Ascending aorta (tissue), 2 donors: ENCODE measurements at regions not wholly inside any gene's neighbourhood (a gene's known extent, or its start where the extent isn't known, plus 50 kb on each side); places are given as distances from the start of the nearest gene placed in this dataset.

Experiments used
- DNase-seq, 2 donors: peaks; one replicate each; pipeline ENCODE4 v3.0.0-alpha.2; 2019; ENCODE audit warnings: low spot score in 2 of 2
- H3K27ac ChIP-seq, 2 donors: fragments of 200-600 bp; sonication (generic); one replicate each; pipeline ENCODE4 v1.5.1; 2016 to 2017; ENCODE audit warnings: mild to moderate bottlenecking in 1 of 2
- H3K27me3 ChIP-seq: fragments of 200-600 bp; sonication (generic); one replicate; pipeline ENCODE4 v1.5.1; 2017
- H3K36me3 ChIP-seq, 2 donors: fragments of 200-600 bp; sonication (generic); one replicate each; pipeline ENCODE4 v1.5.1; 2016
- H3K4me1 ChIP-seq, 2 donors: fragments of 200-600 bp; sonication (generic); one replicate each; pipeline ENCODE4 v1.5.1; 2016 to 2017; ENCODE audit warnings: mild to moderate bottlenecking in 1 of 2
- H3K4me3 ChIP-seq, 2 donors: fragments of 200-600 bp; sonication (generic); one replicate each; pipeline ENCODE4 v1.5.1; 2016 to 2017; ENCODE audit warnings: mild to moderate bottlenecking in 1 of 2
- H3K9me3 ChIP-seq, 2 donors: fragments of 200-600 bp; sonication (generic); one replicate each; pipeline ENCODE4 v1.5.1; 2016
- CTCF ChIP-seq, 3 experiments: fragments of 200-600 bp in 2 of 3; fragments of 450-650 bp in 1 of 3; sonication (generic) in 2 of 3; IDR thresholded peaks; one replicate each; pipeline ENCODE4 v1.5.1; 2016 to 2019; ENCODE audit warnings: antibody characterized with exemption in 3 of 3, mild to moderate bottlenecking in 1 of 3, moderate library complexity in 1 of 3
- intact Hi-C: fragments of 100-400 bp; cut with DNase I; formaldehyde crosslinking; loops from one replicate; pipeline ENCODE4 v1.15.1; 2023

GRCh38 chr5:155765715-155766114 lies 561.2 kb upstream of the SGCD start:
- Histone ChIP-seq H3K4me3 (no peak overlapping the region), H3K4me1 (no peaks in the 10 kb centered on the region), H3K9me3 (no peaks in the 10 kb centered on the region), H3K27ac (no peak overlapping the region), H3K27me3 (no peaks in the 10 kb centered on the region), H3K36me3 (no peaks in the 10 kb centered on the region)
- no peak for DNase-seq
- TF ChIP-seq CTCF (IDR thresholded peaks at IDR 0.05), result no peak
- intact Hi-C loops, result no loop called here

- Histone ChIP-seq H3K9me3 (no peaks in the 10 kb centered on the region), H3K4me1 (no peaks in the 10 kb centered on the region), H3K27ac (no peak overlapping the region), H3K27me3 (no peaks in the 10 kb centered on the region), H3K4me3 (no peak overlapping the region), H3K36me3 (no peaks in the 10 kb centered on the region)
- intact Hi-C loops, result no loop called here
- no peak for DNase-seq
- TF ChIP-seq CTCF (IDR thresholded peaks at IDR 0.05), result no peak
Measured at GRCh38 chr5:155767470-155767869, 559.5 kb upstream of the SGCD start.

- no peak for DNase-seq
- Histone ChIP-seq H3K4me1 (no peaks in the 10 kb centered on the region), H3K27me3 (no peaks in the 10 kb centered on the region), H3K27ac (no peak overlapping the region), H3K4me3 (no peak overlapping the region), H3K9me3 (no peaks in the 10 kb centered on the region), H3K36me3 (no peaks in the 10 kb centered on the region)
- intact Hi-C loops, result no loop called here
- TF ChIP-seq CTCF (IDR thresholded peaks at IDR 0.05), result no peak
Measured at GRCh38 chr5:155768332-155768731, 558.6 kb upstream of the SGCD start.

GRCh38 chr5:155772009-155772662 lies 554.8 kb upstream of the SGCD start:
- Histone ChIP-seq H3K27me3 (no peaks in the 10 kb centered on the region), H3K4me1 (no peaks in the 10 kb centered on the region)
- intact Hi-C loops, result no loop called here

GRCh38 chr5:155773680-155774079 lies 553.3 kb upstream of the SGCD start:
- intact Hi-C loops, result no loop called here

More at GRCh38 chr5:155772009-155772662, 554.8 kb upstream of the SGCD start:
- no peaks in the 10 kb centered on the region for H3K36me3 ChIP-seq
- no peak for DNase-seq
- no peak overlapping the region for H3K4me3 ChIP-seq
- H3K27ac ChIP-seq, result no peak overlapping the region
- TF ChIP-seq CTCF (IDR thresholded peaks at IDR 0.05), result no peak
- no peaks in the 10 kb centered on the region for H3K9me3 ChIP-seq

More at GRCh38 chr5:155773680-155774079, 553.3 kb upstream of the SGCD start:
- Histone ChIP-seq H3K4me1 (no peaks in the 10 kb centered on the region), H3K27me3 (no peaks in the 10 kb centered on the region), H3K36me3 (no peaks in the 10 kb centered on the region), H3K27ac (no peak overlapping the region), H3K9me3 (no peaks in the 10 kb centered on the region), H3K4me3 (no peak overlapping the region)
- TF ChIP-seq CTCF (IDR thresholded peaks at IDR 0.05), result no peak
- DNase-seq, result no peak
